AG04449 (cell line): ENCODE measurements at regions not wholly inside any gene's neighbourhood (a gene's known extent, or its start where the extent isn't known, plus 50 kb on each side); places are given as distances from the start of the nearest gene placed in this dataset.

Experiments used
- CTCF ChIA-PET: fragments of 350-600 bp; formaldehyde crosslinking; extraction: SDS; loops from one replicate; lab custom pipeline; 2021; ENCODE audit warnings: antibody characterized with exemption; lab: Yijun Ruan, JAX
- POLR2A ChIA-PET: fragments of 400-600, 350-600 bp; formaldehyde crosslinking; extraction: SDS; loops from one replicate; lab custom pipeline; 2020; ENCODE audit warnings: antibody characterized with exemption, inconsistent platforms; lab: Yijun Ruan, JAX
- DNase-seq: peaks from one replicate; pipeline ENCODE4 v3.0.0-alpha.2; 2010; ENCODE audit warnings: low read depth, low spot score
- H3K4me3 ChIP-seq: 2 replicates; pipeline ENCODE4 v1.5.1; 2011; ENCODE audit warnings: low read depth, mild to moderate bottlenecking, control low read depth, low read length
- CTCF ChIP-seq: IDR thresholded peaks from one replicate; pipeline ENCODE4 v1.5.1; 2011; ENCODE audit warnings: mild to moderate bottlenecking, moderate library complexity, low read length, control low read depth, inconsistent platforms; ENCODE audit not compliant: insufficient read depth; ENCODE audit errors: missing control alignments

- POLR2A ChIA-PET: no interaction called here
- CTCF ChIA-PET: no interaction called here
- H3K4me3 ChIP-seq: no peak overlapping the region
- DNase-seq: no peak
- TF ChIP-seq CTCF: no peak
Measured at GRCh38 chr1:95504321-95504720, 270.3 kb downstream of the RWDD3 start.

GRCh38 chr1:95506736-95507414 lies 272.9 kb downstream of the RWDD3 start:
- no peak for TF ChIP-seq CTCF
- no peak for DNase-seq
- no peak overlapping the region for H3K4me3 ChIP-seq
- POLR2A ChIA-PET: no interaction called here
- CTCF ChIA-PET: no interaction called here

GRCh38 chr1:95509989-95510388 lies 276.0 kb downstream of the RWDD3 start:
- H3K4me3 ChIP-seq: no peak overlapping the region
- DNase-seq: no peak
- TF ChIP-seq CTCF: no peak
- CTCF ChIA-PET: no interaction called here
- POLR2A ChIA-PET: no interaction called here

- no peak overlapping the region for H3K4me3 ChIP-seq
- DNase-seq: no peak
- TF ChIP-seq CTCF: no peak
- ChIA-PET CTCF (no interaction called here), POLR2A (no interaction called here)
Measured at GRCh38 chr1:95512925-95513324, 278.9 kb downstream of the RWDD3 start.

GRCh38 chr1:95517506-95517905 lies 283.5 kb downstream of the RWDD3 start:
- H3K4me3 ChIP-seq: no peak overlapping the region
- ChIA-PET CTCF (no interaction called here), POLR2A (no interaction called here)
- TF ChIP-seq CTCF: no peak
- no peak for DNase-seq

GRCh38 chr1:95518310-95518709 lies 284.3 kb downstream of the RWDD3 start:
- TF ChIP-seq CTCF: no peak
- ChIA-PET POLR2A (no interaction called here), CTCF (no interaction called here)
- DNase-seq: no peak
- H3K4me3 ChIP-seq: no peak overlapping the region
